Heart left ventricle (tissue), 16 donors: ENCODE measurements at regions not wholly inside any gene's neighbourhood (a gene's known extent, or its start where the extent isn't known, plus 50 kb on each side); places are given as distances from the start of the nearest gene placed in this dataset.

Experiments used
- ATAC-seq, 4 donors: fragments of 200-7000 bp; cut with Tn5 transposase; one replicate each; pipeline ENCODE4 v1.9.1; 2020 to 2022; ENCODE audit warnings: moderate library complexity in 4 of 4, mild to moderate bottlenecking in 3 of 4, moderate number of reproducible peaks in 1 of 4
- DNase-seq, 5 donors: peaks; one replicate each; pipeline ENCODE4 v3.0.0-alpha.2; 2020
- H3K27ac ChIP-seq, 12 donors: fragments of 200-600 bp; sonication (generic) in 4 of 12; one replicate each; pipeline versions ENCODE4 v1.5.0 to v1.8.0; 2016 to 2022; ENCODE audit warnings: mild to moderate bottlenecking in 2 of 12
- H3K27me3 ChIP-seq, 9 donors: fragments of 200-600 bp; sonication (generic) in 2 of 9; one replicate each; pipeline versions ENCODE4 v1.5.1 to v1.8.0; 2016 to 2022; ENCODE audit warnings: mild to moderate bottlenecking in 3 of 9
- H3K36me3 ChIP-seq, 9 donors: fragments of 200-600 bp; sonication (generic) in 2 of 9; one replicate each; pipeline versions ENCODE4 v1.5.0 to v1.8.0; 2018 to 2022; ENCODE audit warnings: mild to moderate bottlenecking in 2 of 9
- H3K4me1 ChIP-seq, 12 donors: fragments of 200-600 bp; sonication (generic) in 4 of 12; one replicate each; pipeline versions ENCODE4 v1.5.0 to v1.8.0; 2016 to 2022; ENCODE audit warnings: mild to moderate bottlenecking in 3 of 12
- H3K4me3 ChIP-seq, 12 donors: fragments of 200-600 bp; sonication (generic) in 4 of 12; one replicate each; pipeline versions ENCODE4 v1.5.0 to v1.8.0; 2017 to 2022; ENCODE audit warnings: mild to moderate bottlenecking in 9 of 12, moderate library complexity in 4 of 12
- H3K9me3 ChIP-seq, 12 donors: fragments of 200-600 bp; sonication (generic) in 4 of 12; one replicate each; pipeline versions ENCODE4 v1.5.0 to v1.8.0; 2016 to 2022; ENCODE audit warnings: mild to moderate bottlenecking in 1 of 12
- POLR2A ChIP-seq, 2 donors: fragments of 450-650 bp; IDR thresholded peaks; one replicate each; pipeline ENCODE4 v1.6.1; 2017; ENCODE audit warnings: antibody characterized with exemption in 2 of 2, mild to moderate bottlenecking in 2 of 2, moderate library complexity in 2 of 2
- WGBS, 4 donors: extraction: QIAGEN DNeasy Blood & Tissue Kit in 2 of 4; methylation state at CpG; one replicate each; pipeline versions ENCODE4 v1.1.5 to v1.1.7; 2013 to 2018; 5-methylcytosine and 5-hydroxymethylcytosine counted together
- intact Hi-C, 10 donors: fragments of 100-400 bp; cut with DNase I; formaldehyde crosslinking; loops; one replicate each; pipeline versions ENCODE4 v1.11.1 to v1.14.2; 2022
- TF ChIP-seq, protein P1 (sequence below), 12 donors: fragments of 200-600 bp; sonication (generic) in 4 of 12; IDR thresholded peaks; one replicate each; pipeline versions ENCODE4 v1.5.0 to v1.8.0; 2018 to 2022; ENCODE audit warnings: antibody characterized with exemption in 12 of 12, mild to moderate bottlenecking in 5 of 12
- donor health status: ischemic (EF 13 %, LVEDD 7.1; RV severe dilation, severe dysfunction).
- donor health status: healthy with polysubstance abuse.
- donor health status: DM: no; HTN: yes; CAD: no.
- donor health status: DM: no; HTN: no; CAD: no.
- donor health status: ischemic (EF 25% LVEDD 6.9; RV normal size, moderate dysfunction).
- donor health status: ischemic (EF 25% LVEDD 5.7; RV mildly dilated, moderate dysfunction).
- donor health status: healthy.
- donor health status: DM: yes; HTN: yes; CAD: no.
- donor health status: ischemic (EF 35%, LVEDD 5.7; RV mildly dilated, moderate dysfunction).
- donor health status: nonischemic (EF 11% LVEDD 7.7; RV severe dilation, severe dysfunction).
- donor health status: DM: yes; HTN: yes; CAD: no.
- donor health status: PGD.
- donor health status: ischemic (EF 29% LVEDD 5.4; RV normal size, mild dysfunction).
- donor health status: nonischemic (EF 23%, LVEDD 6.1; RV moderate dilation, normal function).

DNA sequence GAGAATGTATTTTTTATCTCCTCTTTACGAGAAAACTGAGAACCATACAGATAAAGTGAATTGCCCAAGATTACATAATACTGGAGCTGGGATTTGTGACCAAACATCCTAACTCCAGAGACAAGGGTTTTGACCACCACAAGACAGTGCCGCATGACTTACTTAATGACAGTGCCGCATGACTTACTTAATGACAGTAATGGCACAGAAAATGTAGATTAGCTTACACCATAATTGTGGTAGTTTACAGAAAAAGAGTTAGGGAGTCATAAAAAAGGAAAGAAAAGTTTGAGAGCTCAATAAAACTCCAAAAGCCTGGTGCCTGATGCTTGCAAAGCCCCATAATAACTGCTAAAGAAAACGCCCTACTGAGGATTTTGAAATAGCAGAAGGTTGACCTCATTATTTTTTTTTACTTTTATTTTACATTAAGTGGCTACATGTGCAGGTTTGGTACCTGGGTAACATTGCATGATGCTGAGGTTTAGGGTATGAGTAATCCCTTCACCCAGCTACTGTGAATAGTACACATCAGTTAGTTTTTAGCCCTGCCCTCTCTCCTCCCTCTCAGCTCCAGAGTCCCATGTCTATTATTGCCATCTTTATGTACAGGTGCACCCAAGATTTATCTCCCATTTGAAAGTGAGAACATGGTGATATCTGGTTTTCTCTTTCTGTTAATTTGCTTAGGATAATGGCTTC, 310.0 kb upstream of the UBE2E3 start:
- H3K4me3 ChIP-seq = no peak overlapping the region
- 72 to 80% (median 77%) methylated on average over 4 of the region's 4 CpGs for WGBS, 4 donors
- H3K36me3 ChIP-seq = no peaks in the 10 kb centered on the region
- no peak for DNase-seq
- no peaks in the 10 kb centered on the region for H3K27me3 ChIP-seq
- H3K27ac ChIP-seq = no peak overlapping the region
- no peaks in the 10 kb centered on the region for H3K4me1 ChIP-seq
- H3K9me3 ChIP-seq = no peaks in the 10 kb centered on the region
- intact Hi-C loops = no loop called here
- ATAC-seq = no peak
- no peak for TF ChIP-seq POLR2A (IDR thresholded peaks at IDR 0.05)
- TF ChIP-seq, protein P1, sequence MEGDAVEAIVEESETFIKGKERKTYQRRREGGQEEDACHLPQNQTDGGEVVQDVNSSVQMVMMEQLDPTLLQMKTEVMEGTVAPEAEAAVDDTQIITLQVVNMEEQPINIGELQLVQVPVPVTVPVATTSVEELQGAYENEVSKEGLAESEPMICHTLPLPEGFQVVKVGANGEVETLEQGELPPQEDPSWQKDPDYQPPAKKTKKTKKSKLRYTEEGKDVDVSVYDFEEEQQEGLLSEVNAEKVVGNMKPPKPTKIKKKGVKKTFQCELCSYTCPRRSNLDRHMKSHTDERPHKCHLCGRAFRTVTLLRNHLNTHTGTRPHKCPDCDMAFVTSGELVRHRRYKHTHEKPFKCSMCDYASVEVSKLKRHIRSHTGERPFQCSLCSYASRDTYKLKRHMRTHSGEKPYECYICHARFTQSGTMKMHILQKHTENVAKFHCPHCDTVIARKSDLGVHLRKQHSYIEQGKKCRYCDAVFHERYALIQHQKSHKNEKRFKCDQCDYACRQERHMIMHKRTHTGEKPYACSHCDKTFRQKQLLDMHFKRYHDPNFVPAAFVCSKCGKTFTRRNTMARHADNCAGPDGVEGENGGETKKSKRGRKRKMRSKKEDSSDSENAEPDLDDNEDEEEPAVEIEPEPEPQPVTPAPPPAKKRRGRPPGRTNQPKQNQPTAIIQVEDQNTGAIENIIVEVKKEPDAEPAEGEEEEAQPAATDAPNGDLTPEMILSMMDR (IDR thresholded peaks at IDR 0.05) = no peak

DNA sequence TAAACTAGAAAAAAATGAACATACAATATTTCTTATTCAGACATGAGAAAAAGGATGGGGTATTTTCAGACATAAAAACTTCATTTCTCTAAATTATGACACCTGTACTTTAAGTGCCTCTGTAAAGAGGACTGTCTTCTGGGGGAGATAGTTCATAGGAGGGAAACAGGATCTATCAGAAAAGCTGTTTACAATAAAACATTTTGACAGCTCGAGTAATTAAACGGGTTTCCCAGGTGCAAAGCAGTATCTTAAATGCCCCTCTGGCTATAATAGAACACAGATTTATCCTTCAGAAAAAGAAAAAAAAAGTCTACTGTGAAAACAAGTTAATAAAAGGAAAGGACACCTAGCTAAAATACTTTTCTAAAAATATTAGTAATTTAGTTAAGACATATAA, 311.4 kb upstream of the UBE2E3 start:
- no peaks in the 10 kb centered on the region for H3K9me3 ChIP-seq
- ATAC-seq (no peak), DNase-seq (no peak)
- intact Hi-C loops = no loop called here
- H3K27me3 ChIP-seq = no peaks in the 10 kb centered on the region
- no peak for TF ChIP-seq POLR2A (IDR thresholded peaks at IDR 0.05)
- no peaks in the 10 kb centered on the region for H3K36me3 ChIP-seq
- no peak overlapping the region for H3K4me3 ChIP-seq
- no peaks in the 10 kb centered on the region for H3K4me1 ChIP-seq
- WGBS, 4 donors = 62 to 74% (median 63%) methylated on average over 2 of the region's 2 CpGs
- no peak overlapping the region for H3K27ac ChIP-seq

DNA sequence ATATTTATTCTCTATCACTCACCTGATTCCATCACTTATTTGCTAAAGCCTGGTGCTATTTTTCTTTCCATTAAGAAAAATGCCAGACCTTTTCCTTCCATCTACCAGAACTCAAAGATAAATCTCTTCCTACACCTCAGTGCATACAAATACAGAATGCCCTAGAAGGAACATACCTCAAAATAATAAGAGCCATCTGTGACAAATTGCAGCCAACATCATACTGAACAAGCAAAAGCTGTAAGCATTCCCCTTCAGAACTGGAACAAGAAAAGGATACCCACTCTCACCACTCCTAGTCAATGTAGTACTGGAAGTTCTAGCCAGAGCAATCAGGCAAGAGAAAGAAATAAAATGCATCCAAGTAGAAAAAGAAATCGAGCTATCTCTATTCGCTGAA, 315.9 kb upstream of the UBE2E3 start:
- intact Hi-C loops = no loop called here
- Histone ChIP-seq H3K27ac (no peak overlapping the region), H3K4me1 (peaks cover 0 to 3% (median 0%) of the 10 kb centered on the region in 12 donors), H3K36me3 (no peaks in the 10 kb centered on the region), H3K27me3 (peaks cover 0 to 4% (median 0%) of the 10 kb centered on the region in 9 donors), H3K9me3 (no peaks in the 10 kb centered on the region), H3K4me3 (no peak overlapping the region)
- WGBS, 4 donors = 96 to 97% (median 96%) methylated on average over 2 of the region's 2 CpGs
- DNase-seq (no peak), ATAC-seq (no peak)
- TF ChIP-seq, protein P1 (IDR thresholded peaks at IDR 0.05) = no peak
- no peak for TF ChIP-seq POLR2A (IDR thresholded peaks at IDR 0.05)

DNA sequence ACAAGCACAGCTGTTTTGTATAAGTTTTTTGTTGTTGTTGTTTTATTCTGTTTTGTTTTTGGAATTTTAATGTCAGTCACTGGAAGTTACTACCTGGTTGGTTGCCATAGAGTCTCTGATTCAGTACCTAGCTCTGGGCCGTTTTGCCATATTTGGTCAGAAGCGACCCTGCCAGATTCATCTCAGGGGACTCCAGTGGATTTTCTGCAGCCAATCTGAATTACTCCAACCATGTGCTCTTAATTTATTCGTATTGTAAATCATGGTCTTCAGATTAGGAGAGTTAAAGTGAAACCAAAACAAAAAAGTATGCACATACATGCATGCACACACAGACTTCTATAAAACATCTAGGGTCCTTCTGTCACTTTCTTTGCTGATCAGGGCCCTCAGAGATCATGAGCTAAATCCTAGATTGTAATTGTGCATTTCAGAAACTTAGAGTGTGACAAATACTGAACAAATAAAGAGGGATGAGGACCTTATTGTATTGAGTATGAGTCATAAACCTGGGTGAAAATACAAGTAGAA, 317.4 kb upstream of the UBE2E3 start:
- intact Hi-C loops = no loop called here
- peaks cover 0 to 3% (median 0%) of the 10 kb centered on the region in 12 donors for H3K4me1 ChIP-seq
- no peak for ATAC-seq
- H3K27me3 ChIP-seq = peaks cover 0 to 4% (median 0%) of the 10 kb centered on the region in 9 donors
- no peaks in the 10 kb centered on the region for H3K9me3 ChIP-seq
- WGBS, 4 donors = 56 to 78% (median 64%) methylated on average over 3 of the region's 3 CpGs
- no peak overlapping the region for H3K27ac ChIP-seq
- no peak for TF ChIP-seq POLR2A (IDR thresholded peaks at IDR 0.05)
- TF ChIP-seq, protein P1 (IDR thresholded peaks at IDR 0.05) = no peak
- no peak for DNase-seq
- no peaks in the 10 kb centered on the region for H3K36me3 ChIP-seq
- H3K4me3 ChIP-seq = no peak overlapping the region
